T-cell (primary cell): ENCODE measurements at regions not wholly inside any gene's neighbourhood (a gene's known extent, or its start where the extent isn't known, plus 50 kb on each side); places are given as distances from the start of the nearest gene placed in this dataset.

Experiments
- ATAC-seq, 4 experiments: fragments of 200-7000 bp in 3 of 4; fragments of 150-1000 bp in 1 of 4; cut with Tn5 transposase; replicated peaks in 1 of 4; 1 replicate in 3 of 4; 2 replicates in 1 of 4; pipeline ENCODE4 v1.10.0; 2021; ENCODE audit warnings: moderate library complexity in 3 of 4, mild to moderate bottlenecking in 2 of 4, moderate number of reproducible peaks in 1 of 4
- CTCF ChIA-PET, 2 donors: fragments of 300-600 bp; sonication (Branson Sonifier 250); formaldehyde crosslinking; loops; one replicate each; lab custom pipeline; 2022; ENCODE audit warnings: antibody characterized with exemption in 2 of 2; lab: Charles Lee
- POLR2A ChIA-PET, 2 donors: fragments of 300-600 bp; sonication (Branson Sonifier 250); formaldehyde crosslinking; loops; one replicate each; lab custom pipeline; 2022; ENCODE audit warnings: antibody characterized with exemption in 2 of 2; lab: Charles Lee
- DNase-seq, 35 experiments: peaks; one replicate each; pipeline versions ENCODE4 v3.0.0 to v3.0.0-alpha.2; 2013 to 2023
- H3K27ac ChIP-seq: one replicate; pipeline ENCODE4 v1.5.1; 2013; ENCODE audit warnings: low read length
- H3K27me3 ChIP-seq, 2 experiments: replicated peaks in 1 of 2; 1 replicate in 1 of 2; 2 replicates in 1 of 2; pipeline versions ENCODE4 v1.6.1 to v1.7.0; 2013; ENCODE audit warnings: low read length in 1 of 2, mixed read lengths in 1 of 2; ENCODE audit not compliant: control insufficient read depth in 2 of 2, insufficient read depth in 2 of 2; ENCODE audit errors: extremely low read depth in 1 of 2
- H3K36me3 ChIP-seq, 2 donors: 1 replicate in 1 of 2; 2 replicates in 1 of 2; pipeline versions ENCODE4 v1.6.1 to v1.7.0; 2013; ENCODE audit warnings: low read length in 1 of 2; ENCODE audit not compliant: control insufficient read depth in 2 of 2, insufficient read depth in 1 of 2; ENCODE audit errors: extremely low read depth in 1 of 2
- H3K4me1 ChIP-seq, 2 experiments: 1 replicate in 1 of 2; 2 replicates in 1 of 2; pipeline versions ENCODE4 v1.6.1 to v1.7.0; 2013; ENCODE audit warnings: low read length in 2 of 2, mixed read lengths in 1 of 2; ENCODE audit not compliant: insufficient read depth in 2 of 2, control insufficient read depth in 1 of 2; ENCODE audit errors: extremely low read depth in 1 of 2
- H3K4me3 ChIP-seq, 2 donors: 1 replicate in 1 of 2; 2 replicates in 1 of 2; pipeline versions ENCODE4 v1.5.1 to v1.7.0; 2013; ENCODE audit warnings: mild to moderate bottlenecking in 2 of 2, low read length in 1 of 2, moderate library complexity in 1 of 2; ENCODE audit not compliant: control insufficient read depth in 1 of 2; ENCODE audit errors: extremely low read depth in 1 of 2
- H3K9me3 ChIP-seq: 2 replicates; pipeline ENCODE4 v1.7.0; 2013
- H3K27ac Mint-ChIP-seq, 2 donors: one replicate each; pipeline ENCODE4 v1.8.0; 2020 to 2021; ENCODE audit warnings: mild to moderate bottlenecking in 2 of 2, mixed read lengths in 2 of 2
- H3K27me3 Mint-ChIP-seq, 2 donors: one replicate each; pipeline ENCODE4 v1.8.0; 2021 to 2022; ENCODE audit warnings: mixed read lengths in 2 of 2
- H3K36me3 Mint-ChIP-seq: one replicate; pipeline ENCODE4 v1.8.0; 2021; ENCODE audit warnings: mixed read lengths
- H3K4me1 Mint-ChIP-seq, 3 donors: one replicate each; pipeline ENCODE4 v1.8.0; 2020 to 2022; ENCODE audit warnings: mixed read lengths in 3 of 3, mild to moderate bottlenecking in 1 of 3
- H3K4me3 Mint-ChIP-seq, 3 donors: one replicate each; pipeline ENCODE4 v1.8.0; 2020 to 2022; ENCODE audit warnings: mild to moderate bottlenecking in 3 of 3, mixed read lengths in 3 of 3, moderate library complexity in 3 of 3
- H3K9me3 Mint-ChIP-seq, 3 donors: one replicate each; pipeline ENCODE4 v1.8.0; 2020 to 2022; ENCODE audit warnings: mixed read lengths in 3 of 3
- WGBS: methylation state at CpG from one replicate; pipeline ENCODE4 v1.1.5; 2013; ENCODE audit warnings: missing lambda C conversion rate; ENCODE audit not compliant: insufficient coverage; 5-methylcytosine and 5-hydroxymethylcytosine counted together

- Histone ChIP-seq H3K4me3 (no peak overlapping the region), H3K36me3 (no peaks in the 10 kb centered on the region), H3K27me3 (peaks cover 0 to 9% of the 10 kb centered on the region in 2 experiments), H3K9me3 (no peaks in the 10 kb centered on the region), H3K4me1 (no peaks in the 10 kb centered on the region), H3K27ac (no peak overlapping the region)
- Mint-ChIP-seq H3K36me3 (no peaks in the 10 kb centered on the region), H3K4me1 (no peaks in the 10 kb centered on the region), H3K4me3 (no peak overlapping the region), H3K27me3 (peaks cover 5 to 11% of the 10 kb centered on the region in 2 donors), H3K27ac (no peak overlapping the region), H3K9me3 (peaks cover 0 to 6% (median 0%) of the 10 kb centered on the region in 3 donors)
- 48% methylated on average over 2 of the region's 6 CpGs for WGBS
- ATAC-seq (no peak), DNase-seq (no peak)
- ChIA-PET POLR2A (no interaction called here), CTCF (no interaction called here)
Measured at GRCh38 chr10:131474416-131474815, 162.9 kb upstream of the TCERG1L start.

GRCh38 chr10:131475043-131475442 is 163.5 kb upstream of the TCERG1L start:
- H3K27me3 ChIP-seq, result peaks cover 0 to 9% of the 10 kb centered on the region in 2 experiments
- DNase-seq, result no peak
- Mint-ChIP-seq H3K4me1 (no peaks in the 10 kb centered on the region), H3K27ac (no peak overlapping the region), H3K9me3 (peaks cover 0 to 6% (median 0%) of the 10 kb centered on the region in 3 donors), H3K27me3 (peaks cover 5 to 12% of the 10 kb centered on the region in 2 donors), H3K4me3 (no peak overlapping the region), H3K36me3 (no peaks in the 10 kb centered on the region)
- ChIA-PET POLR2A (no interaction called here), CTCF (no interaction called here)
- no peaks in the 10 kb centered on the region for H3K9me3 ChIP-seq
- 91% methylated on average over 4 of the region's 11 CpGs for WGBS
- H3K4me3 ChIP-seq, result no peak overlapping the region
- ATAC-seq, result peak in 1 of 4 experiments; percentile 8
- no peak overlapping the region for H3K27ac ChIP-seq
- no peaks in the 10 kb centered on the region for H3K4me1 ChIP-seq
- no peaks in the 10 kb centered on the region for H3K36me3 ChIP-seq

- ATAC-seq, result no peak
- no peak overlapping the region for H3K4me3 Mint-ChIP-seq
Measured at GRCh38 chr10:131475803-131476202, 164.3 kb upstream of the TCERG1L start.

GRCh38 chr10:131477457-131478121 is 166.1 kb upstream of the TCERG1L start:
- Mint-ChIP-seq H3K9me3 (peaks cover 0 to 6% (median 5%) of the 10 kb centered on the region in 3 donors), H3K4me1 (no peaks in the 10 kb centered on the region), H3K4me3 (no peak overlapping the region), H3K36me3 (no peaks in the 10 kb centered on the region), H3K27me3 (peaks cover 2 to 9% of the 10 kb centered on the region in 2 donors), H3K27ac (no peak overlapping the region)
- ATAC-seq (no peak), DNase-seq (no peak)
- WGBS, result 73% methylated on average over 4 of the region's 15 CpGs
- ChIA-PET CTCF (no interaction called here), POLR2A (no interaction called here)
- no peak overlapping the region for H3K27ac ChIP-seq
- peaks cover 0 to 9% of the 10 kb centered on the region in 2 experiments for H3K27me3 ChIP-seq
- H3K4me1 ChIP-seq, result no peaks in the 10 kb centered on the region
- no peaks in the 10 kb centered on the region for H3K36me3 ChIP-seq
- H3K9me3 ChIP-seq, result no peaks in the 10 kb centered on the region
- no peak overlapping the region for H3K4me3 ChIP-seq

More at GRCh38 chr10:131475803-131476202, 164.3 kb upstream of the TCERG1L start:
- ChIA-PET POLR2A (no interaction called here), CTCF (no interaction called here)
- no peaks in the 10 kb centered on the region for H3K9me3 ChIP-seq
- Mint-ChIP-seq H3K27ac (no peak overlapping the region), H3K27me3 (peaks cover 6 to 14% of the 10 kb centered on the region in 2 donors), H3K9me3 (peaks cover 0 to 6% (median 0%) of the 10 kb centered on the region in 3 donors), H3K4me1 (no peaks in the 10 kb centered on the region), H3K36me3 (no peaks in the 10 kb centered on the region)
- no peaks in the 10 kb centered on the region for H3K4me1 ChIP-seq
- WGBS, result 84% methylated on average over 14 of the region's 16 CpGs
- H3K4me3 ChIP-seq, result no peak overlapping the region
- H3K27me3 ChIP-seq, result peaks cover 0 to 9% of the 10 kb centered on the region in 2 experiments
- H3K27ac ChIP-seq, result no peak overlapping the region
- no peak for DNase-seq
- H3K36me3 ChIP-seq, result no peaks in the 10 kb centered on the region

GRCh38 chr10:131478377-131478989 is 167.0 kb upstream of the TCERG1L start:
- no peak overlapping the region for H3K4me3 ChIP-seq
- peaks cover 0 to 9% of the 10 kb centered on the region in 2 experiments for H3K27me3 ChIP-seq
- Mint-ChIP-seq H3K9me3 (peaks cover 0 to 12% (median 9%) of the 10 kb centered on the region in 3 donors), H3K27me3 (peaks cover 2 to 9% of the 10 kb centered on the region in 2 donors), H3K27ac (no peak overlapping the region), H3K4me1 (no peaks in the 10 kb centered on the region), H3K36me3 (no peaks in the 10 kb centered on the region), H3K4me3 (no peak overlapping the region)
- ATAC-seq (no peak), DNase-seq (no peak)
- ChIA-PET CTCF (no interaction called here), POLR2A (no interaction called here)
- no peaks in the 10 kb centered on the region for H3K36me3 ChIP-seq
- H3K27ac ChIP-seq, result no peak overlapping the region
- WGBS, result 55% methylated on average over 5 of the region's 6 CpGs
- no peaks in the 10 kb centered on the region for H3K9me3 ChIP-seq
- H3K4me1 ChIP-seq, result no peaks in the 10 kb centered on the region

- Mint-ChIP-seq H3K4me1 (no peaks in the 10 kb centered on the region), H3K27me3 (peaks cover 2 to 9% of the 10 kb centered on the region in 2 donors), H3K4me3 (no peak overlapping the region), H3K27ac (no peak overlapping the region), H3K36me3 (no peaks in the 10 kb centered on the region), H3K9me3 (peaks cover 0 to 18% (median 14%) of the 10 kb centered on the region in 3 donors)
- Histone ChIP-seq H3K36me3 (no peaks in the 10 kb centered on the region), H3K27me3 (peaks cover 0 to 9% of the 10 kb centered on the region in 2 experiments), H3K9me3 (no peaks in the 10 kb centered on the region), H3K4me3 (no peak overlapping the region), H3K4me1 (no peaks in the 10 kb centered on the region), H3K27ac (no peak overlapping the region)
- WGBS, result 86% methylated on average over 1 of the region's 3 CpGs
- ATAC-seq (no peak), DNase-seq (no peak)
- POLR2A ChIA-PET, result no interaction called here
- CTCF ChIA-PET, result no interaction called here
Measured at GRCh38 chr10:131480066-131480465, 168.5 kb upstream of the TCERG1L start.
